Testis (tissue), 2 donors: ENCODE measurements at regions not wholly inside any gene's neighbourhood (a gene's known extent, or its start where the extent isn't known, plus 50 kb on each side); places are given as distances from the start of the nearest gene placed in this dataset.

ENCODE experiments used
- DNase-seq: peaks from one replicate; pipeline ENCODE4 v3.0.0-alpha.2; 2019
- H3K27ac ChIP-seq, 2 donors: fragments of 200-600 bp; sonication (generic); one replicate each; pipeline ENCODE4 v1.5.1; 2019
- H3K27me3 ChIP-seq: fragments of 200-600 bp; sonication (generic); one replicate; pipeline ENCODE4 v1.5.1; 2019
- H3K36me3 ChIP-seq: fragments of 200-600 bp; sonication (generic); one replicate; pipeline ENCODE4 v1.5.1; 2017; ENCODE audit warnings: low read depth; ENCODE audit errors: missing control alignments
- H3K4me1 ChIP-seq: fragments of 200-600 bp; sonication (generic); one replicate; pipeline ENCODE4 v1.5.1; 2019
- H3K4me3 ChIP-seq, 2 donors: fragments of 200-600 bp; sonication (generic); one replicate each; pipeline ENCODE4 v1.5.1; 2017 to 2019
- H3K9me3 ChIP-seq: fragments of 200-600 bp; sonication (generic); one replicate; pipeline ENCODE4 v1.5.1; 2017
- POLR2A ChIP-seq: fragments of 450-650 bp; IDR thresholded peaks from one replicate; pipeline ENCODE4 v1.6.1; 2017; ENCODE audit warnings: antibody characterized with exemption, mild to moderate bottlenecking, moderate library complexity
- WGBS, 2 donors: methylation state at CpG; one replicate each; pipeline ENCODE4 v1.1.5; 2018; 5-methylcytosine and 5-hydroxymethylcytosine counted together
- intact Hi-C: fragments of 100-400 bp; cut with DNase I; formaldehyde crosslinking; loops from one replicate; pipeline ENCODE4 v1.15.1; 2023; ENCODE audit warnings: low total_unique reads
- TF ChIP-seq, protein P1 (sequence below), 3 experiments: fragments of 450-650 bp in 2 of 3; fragments of 200-600 bp in 1 of 3; sonication (generic) in 1 of 3; IDR thresholded peaks; one replicate each; pipeline ENCODE4 v1.5.1; 2016 to 2019; ENCODE audit warnings: antibody characterized with exemption in 3 of 3, mild to moderate bottlenecking in 2 of 3, moderate library complexity in 1 of 3

DNA sequence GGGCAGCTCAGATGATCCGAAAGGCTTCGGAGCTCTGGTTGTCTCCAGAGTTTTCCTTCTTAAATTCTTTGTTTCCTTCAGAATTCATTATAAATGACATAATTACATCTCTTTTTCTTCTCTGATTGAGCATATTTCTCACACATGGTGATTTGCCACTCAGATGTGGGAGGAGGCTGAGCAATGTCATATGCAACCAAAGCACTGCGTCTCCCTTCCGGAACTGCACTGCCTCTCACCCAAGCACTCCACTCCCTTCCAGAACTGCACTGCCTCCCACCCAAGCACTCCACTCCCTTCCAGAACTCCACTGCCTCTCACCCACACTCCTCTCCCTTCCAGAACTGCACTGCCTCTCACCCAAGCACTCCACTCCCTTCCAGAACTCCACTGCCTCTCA is 131.5 kb downstream of the SALL1 start:
- H3K4me1 ChIP-seq, result no peaks in the 10 kb centered on the region
- DNase-seq, result no peak
- 63 to 68% methylated on average over 4 of the region's 4 CpGs for WGBS, 2 donors
- H3K9me3 ChIP-seq, result no peaks in the 10 kb centered on the region
- H3K27ac ChIP-seq, result no peak overlapping the region
- no peak overlapping the region for H3K4me3 ChIP-seq
- intact Hi-C loops, result no loop called here
- TF ChIP-seq, protein P1, sequence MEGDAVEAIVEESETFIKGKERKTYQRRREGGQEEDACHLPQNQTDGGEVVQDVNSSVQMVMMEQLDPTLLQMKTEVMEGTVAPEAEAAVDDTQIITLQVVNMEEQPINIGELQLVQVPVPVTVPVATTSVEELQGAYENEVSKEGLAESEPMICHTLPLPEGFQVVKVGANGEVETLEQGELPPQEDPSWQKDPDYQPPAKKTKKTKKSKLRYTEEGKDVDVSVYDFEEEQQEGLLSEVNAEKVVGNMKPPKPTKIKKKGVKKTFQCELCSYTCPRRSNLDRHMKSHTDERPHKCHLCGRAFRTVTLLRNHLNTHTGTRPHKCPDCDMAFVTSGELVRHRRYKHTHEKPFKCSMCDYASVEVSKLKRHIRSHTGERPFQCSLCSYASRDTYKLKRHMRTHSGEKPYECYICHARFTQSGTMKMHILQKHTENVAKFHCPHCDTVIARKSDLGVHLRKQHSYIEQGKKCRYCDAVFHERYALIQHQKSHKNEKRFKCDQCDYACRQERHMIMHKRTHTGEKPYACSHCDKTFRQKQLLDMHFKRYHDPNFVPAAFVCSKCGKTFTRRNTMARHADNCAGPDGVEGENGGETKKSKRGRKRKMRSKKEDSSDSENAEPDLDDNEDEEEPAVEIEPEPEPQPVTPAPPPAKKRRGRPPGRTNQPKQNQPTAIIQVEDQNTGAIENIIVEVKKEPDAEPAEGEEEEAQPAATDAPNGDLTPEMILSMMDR (IDR thresholded peaks at IDR 0.05), result no peak
- no peak for TF ChIP-seq POLR2A
- no peaks in the 10 kb centered on the region for H3K36me3 ChIP-seq
- H3K27me3 ChIP-seq, result no peaks in the 10 kb centered on the region

GRCh38 chr16:51017969-51018368 is 133.1 kb downstream of the SALL1 start:
- Histone ChIP-seq H3K36me3 (no peaks in the 10 kb centered on the region), H3K9me3 (no peaks in the 10 kb centered on the region), H3K27ac (no peak overlapping the region), H3K27me3 (no peaks in the 10 kb centered on the region), H3K4me1 (no peaks in the 10 kb centered on the region), H3K4me3 (no peak overlapping the region)
- no peak for DNase-seq
- no peak for TF ChIP-seq POLR2A
- TF ChIP-seq, protein P1 (IDR thresholded peaks at IDR 0.05), result no peak
- intact Hi-C loops, result no loop called here
- WGBS, 2 donors, result 91 to 100% methylated on average over 1 of the region's 1 CpG

DNA sequence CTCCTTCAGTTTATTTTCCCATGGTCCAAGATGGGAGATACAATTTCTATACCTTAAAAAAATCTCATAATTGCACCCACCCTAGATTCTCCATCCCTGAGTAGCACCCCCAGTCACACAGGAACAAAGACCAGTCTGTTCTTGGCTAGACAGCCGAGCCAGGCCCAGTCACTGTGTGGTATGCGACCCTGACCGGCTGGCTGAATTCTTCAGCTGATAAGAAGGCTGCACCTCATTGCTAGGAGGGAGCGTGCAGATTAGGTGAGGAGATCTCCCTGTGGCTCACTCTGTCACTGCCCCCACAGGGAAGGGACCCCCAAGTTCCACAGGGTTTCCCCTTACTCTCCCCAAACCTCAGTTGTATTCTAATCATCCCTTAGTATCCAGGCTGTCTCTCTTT is 138.7 kb downstream of the SALL1 start:
- DNase-seq, result no peak
- no peaks in the 10 kb centered on the region for H3K27me3 ChIP-seq
- no peaks in the 10 kb centered on the region for H3K4me1 ChIP-seq
- WGBS, 2 donors, result 33 to 36% methylated on average over 4 of the region's 4 CpGs
- no peak overlapping the region for H3K4me3 ChIP-seq
- TF ChIP-seq, protein P1 (IDR thresholded peaks at IDR 0.05), result no peak
- no peak for TF ChIP-seq POLR2A
- H3K27ac ChIP-seq, result no peak overlapping the region
- H3K36me3 ChIP-seq, result no peaks in the 10 kb centered on the region
- H3K9me3 ChIP-seq, result no peaks in the 10 kb centered on the region
- intact Hi-C loops, result no loop called here

- no peak overlapping the region for H3K27ac ChIP-seq
- intact Hi-C loops, result no loop called here
- no peaks in the 10 kb centered on the region for H3K27me3 ChIP-seq
- no peak for DNase-seq
- TF ChIP-seq, protein P1 (IDR thresholded peaks at IDR 0.05), result no peak
- TF ChIP-seq POLR2A, result no peak
- H3K4me3 ChIP-seq, result no peak overlapping the region
- H3K36me3 ChIP-seq, result no peaks in the 10 kb centered on the region
- 49 to 58% methylated on average over 4 of the region's 4 CpGs for WGBS, 2 donors
- no peaks in the 10 kb centered on the region for H3K9me3 ChIP-seq
- no peaks in the 10 kb centered on the region for H3K4me1 ChIP-seq
Measured at GRCh38 chr16:51010817-51011216, 140.3 kb downstream of the SALL1 start.

DNA sequence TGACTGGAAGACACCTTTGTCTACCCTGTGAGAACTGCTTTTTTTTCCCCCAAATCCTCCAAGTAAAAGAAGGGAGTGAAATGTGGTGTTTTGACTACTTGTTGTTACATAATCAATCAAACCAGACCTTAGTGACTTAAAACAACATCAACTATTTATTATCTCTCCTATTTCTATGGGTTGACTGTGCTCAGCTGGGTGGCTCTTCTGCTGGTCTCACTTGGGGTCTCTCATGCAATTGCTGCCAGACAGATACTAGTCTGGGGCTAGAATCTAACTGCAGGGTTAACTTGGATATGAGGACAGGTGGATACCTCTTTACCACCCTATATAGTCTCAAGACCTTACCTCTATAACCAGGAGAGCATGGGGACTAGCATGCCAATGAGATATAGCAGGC is 141.3 kb downstream of the SALL1 start:
- DNase-seq, result no peak
- Histone ChIP-seq H3K9me3 (no peaks in the 10 kb centered on the region), H3K27ac (no peak overlapping the region), H3K4me3 (no peak overlapping the region), H3K36me3 (no peaks in the 10 kb centered on the region), H3K27me3 (no peaks in the 10 kb centered on the region), H3K4me1 (no peaks in the 10 kb centered on the region)
- intact Hi-C loops, result no loop called here
- TF ChIP-seq, protein P1 (IDR thresholded peaks at IDR 0.05), result no peak
- TF ChIP-seq POLR2A, result no peak
